Ramos (cell line): ENCODE measurements at regions not wholly inside any gene's neighbourhood (a gene's known extent, or its start where the extent isn't known, plus 50 kb on each side); places are given as distances from the start of the nearest gene placed in this dataset.

ENCODE experiments used
- in situ Hi-C: fragments of 300-500 bp; cut with MboI; formaldehyde crosslinking; loops from one replicate; pipeline ENCODE4 v1.14.3; 2022; ENCODE audit warnings: low sequenced_read_pairs; ENCODE audit not compliant: unreplicated experiment

GRCh38 chr2:59959944-59960343 is 593.5 kb downstream of the BCL11A start:
- in situ Hi-C loops, result no loop called here

- in situ Hi-C loops, result no loop called here
Measured at GRCh38 chr2:59957504-59957903, 596.0 kb downstream of the BCL11A start.

- in situ Hi-C loops, result no loop called here
Measured at GRCh38 chr2:59956981-59957380, 596.5 kb downstream of the BCL11A start.

GRCh38 chr2:59947917-59948541 is 605.4 kb downstream of the BCL11A start:
- in situ Hi-C loops, result no loop called here

GRCh38 chr2:59947209-59947608 is 606.2 kb downstream of the BCL11A start:
- in situ Hi-C loops, result no loop called here

- in situ Hi-C loops, result no loop called here
Measured at GRCh38 chr2:59939236-59939635, 614.2 kb downstream of the BCL11A start.

- in situ Hi-C loops, result no loop called here
Measured at GRCh38 chr2:59938181-59938580, 615.3 kb downstream of the BCL11A start.

GRCh38 chr2:59936048-59936447 is 617.4 kb downstream of the BCL11A start:
- in situ Hi-C loops, result no loop called here

- in situ Hi-C loops, result no loop called here
Measured at GRCh38 chr2:59935005-59935404, 618.4 kb downstream of the BCL11A start.

- in situ Hi-C loops, result no loop called here
Measured at GRCh38 chr2:59933948-59934347, 619.5 kb downstream of the BCL11A start.

GRCh38 chr2:59932341-59932740 is 621.1 kb downstream of the BCL11A start:
- in situ Hi-C loops, result no loop called here

- in situ Hi-C loops, result no loop called here
Measured at GRCh38 chr2:59930430-59930829, 623.0 kb downstream of the BCL11A start.

- in situ Hi-C loops, result no loop called here
Measured at GRCh38 chr2:59926731-59927130, 626.7 kb downstream of the BCL11A start.

GRCh38 chr2:59925321-59925720 is 628.1 kb downstream of the BCL11A start:
- in situ Hi-C loops, result no loop called here

- in situ Hi-C loops, result no loop called here
Measured at GRCh38 chr2:59924346-59924745, 629.1 kb downstream of the BCL11A start.

- in situ Hi-C loops, result no loop called here
Measured at GRCh38 chr2:59922450-59922849, 631.0 kb downstream of the BCL11A start.

- in situ Hi-C loops, result no loop called here
Measured at GRCh38 chr2:59921743-59922142, 631.7 kb downstream of the BCL11A start.

- in situ Hi-C loops, result no loop called here
Measured at GRCh38 chr2:59920961-59921360, 632.5 kb downstream of the BCL11A start.

GRCh38 chr2:59920307-59920706 is 633.1 kb downstream of the BCL11A start:
- in situ Hi-C loops, result no loop called here

GRCh38 chr2:59919579-59919978 is 633.9 kb downstream of the BCL11A start:
- in situ Hi-C loops, result no loop called here

- in situ Hi-C loops, result no loop called here
Measured at GRCh38 chr2:59912042-59912441, 641.4 kb downstream of the BCL11A start.

GRCh38 chr2:59910166-59910565 is 643.3 kb downstream of the BCL11A start:
- in situ Hi-C loops, result no loop called here

- in situ Hi-C loops, result no loop called here
Measured at GRCh38 chr2:59909147-59909546, 644.3 kb downstream of the BCL11A start.
